ENCODE measurements at regions not wholly inside any gene's neighbourhood (a gene's known extent, or its start where the extent isn't known, plus 50 kb on each side); places are given as distances from the start of the nearest gene placed in this dataset.
"Not testable (repeated sequence)": the region's sequence is repeated elsewhere in the genome, so short reads cannot be mapped to it uniquely, and the experiment has no call there.

GRCh38 chrX:82528525-82528924 lies 979.6 kb upstream of the POU3F4 start:
- no peak for DNase-seq (ENCODE audit: low read depth)

DNA sequence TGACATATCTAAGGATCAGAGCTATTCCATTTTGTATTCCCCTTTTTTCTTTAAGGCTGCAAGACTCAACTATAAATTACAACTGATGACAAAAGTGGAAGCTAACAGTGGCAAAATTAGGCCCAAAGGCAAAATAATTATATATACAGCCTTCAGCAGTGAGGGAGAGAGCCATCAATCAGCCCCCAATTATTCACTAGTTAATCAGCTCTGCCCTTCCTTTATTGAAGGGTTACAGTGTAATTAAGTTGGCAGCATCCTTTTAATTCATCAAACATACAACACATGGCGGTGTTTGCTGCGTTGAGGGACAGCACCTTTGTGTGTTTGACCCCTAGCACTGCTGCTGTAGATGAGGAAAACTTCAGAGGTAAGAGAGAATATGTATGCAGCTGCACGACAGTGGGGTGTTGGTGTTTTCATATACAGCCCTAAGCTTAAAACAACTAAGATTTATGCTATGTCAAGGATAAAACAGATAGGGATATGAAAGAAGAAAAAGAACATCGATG lies 973.9 kb upstream of the POU3F4 start:
- DNase-seq (ENCODE audit: low read depth): no peak

- not testable (repeated sequence) for DNase-seq (ENCODE audit: low read depth)
Observed at GRCh38 chrX:82537205-82537604, 970.9 kb upstream of the POU3F4 start.

- DNase-seq (ENCODE audit: low read depth): no peak
Observed at GRCh38 chrX:82541822-82542221, 966.3 kb upstream of the POU3F4 start.

GRCh38 chrX:82552201-82552600 lies 955.9 kb upstream of the POU3F4 start:
- not testable (repeated sequence) for DNase-seq (ENCODE audit: low read depth)

GRCh38 chrX:82556588-82556987 lies 951.5 kb upstream of the POU3F4 start:
- no peak for DNase-seq (ENCODE audit: low read depth)

- no peak for DNase-seq (ENCODE audit: low read depth)
Observed at GRCh38 chrX:82585868-82586267, 922.2 kb upstream of the POU3F4 start.

DNA sequence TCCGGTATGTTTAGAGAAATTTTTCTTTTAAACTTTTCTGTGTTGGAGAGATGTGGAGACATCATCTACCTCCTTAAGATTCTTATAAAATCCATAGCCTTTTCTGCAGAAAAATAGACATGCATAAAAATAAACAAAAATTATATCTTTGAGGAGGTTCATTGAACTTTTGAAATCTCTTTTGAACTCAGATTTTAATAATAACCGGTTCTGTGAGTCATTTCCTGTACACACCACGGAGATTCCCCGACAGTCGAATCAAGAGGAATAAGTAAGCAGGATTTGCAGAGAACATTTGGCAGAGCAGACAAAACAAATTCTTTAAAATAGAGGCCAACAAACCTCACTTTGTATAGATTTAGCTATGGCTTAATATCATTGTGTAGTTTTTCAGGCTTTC lies 918.7 kb upstream of the POU3F4 start:
- DNase-seq (ENCODE audit: low read depth): no peak

DNA sequence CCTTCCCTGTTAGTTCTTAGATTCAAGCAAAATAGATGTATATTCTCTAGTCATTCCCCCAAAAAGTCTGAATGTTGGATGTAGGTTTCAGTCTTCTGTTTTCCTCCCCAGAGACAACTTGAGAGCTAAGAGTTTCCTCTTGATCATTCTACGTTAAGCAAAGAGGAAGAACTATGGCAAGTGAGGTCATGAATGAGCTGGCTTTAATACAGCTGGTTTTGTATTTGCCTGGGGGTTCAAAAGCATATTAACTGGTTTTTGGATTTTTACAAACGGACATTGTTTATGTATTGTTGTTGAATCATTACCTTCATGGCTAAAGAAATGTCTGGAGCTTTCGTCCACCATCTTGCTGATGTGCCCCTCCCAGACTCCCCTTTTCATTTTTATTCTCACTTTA lies 916.7 kb upstream of the POU3F4 start:
- DNase-seq (ENCODE audit: low read depth): no peak

- no peak for DNase-seq (ENCODE audit: low read depth)
Observed at GRCh38 chrX:82626978-82627377, 881.1 kb upstream of the POU3F4 start.

DNA sequence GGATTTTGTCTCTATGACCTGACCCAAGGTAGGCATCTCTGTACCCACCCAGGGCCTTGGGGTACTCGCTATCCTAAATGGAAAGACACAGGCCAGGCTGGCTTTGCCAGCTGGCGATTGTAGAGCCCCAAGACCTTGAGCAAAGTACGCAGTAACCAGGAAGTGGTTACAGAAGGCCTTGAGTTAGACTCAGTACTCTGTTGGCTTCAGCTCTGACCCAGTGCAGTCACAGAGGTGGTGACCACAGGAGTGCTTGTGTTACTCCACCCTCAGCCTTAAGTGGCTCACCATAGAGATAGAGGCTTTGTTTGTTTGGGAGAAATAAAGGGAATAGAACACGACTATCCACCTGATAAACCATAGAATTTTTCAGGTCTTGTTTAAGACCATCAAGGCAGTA lies 880.5 kb upstream of the POU3F4 start:
- DNase-seq (ENCODE audit: low read depth): no peak

GRCh38 chrX:82648062-82648461 lies 860.0 kb upstream of the POU3F4 start:
- no peak for DNase-seq (ENCODE audit: low read depth)

- no peak for DNase-seq (ENCODE audit: low read depth)
Observed at GRCh38 chrX:82649645-82650044, 858.4 kb upstream of the POU3F4 start.

- no peak for DNase-seq (ENCODE audit: low read depth)
Observed at GRCh38 chrX:82658492-82658891, 849.6 kb upstream of the POU3F4 start.

DNA sequence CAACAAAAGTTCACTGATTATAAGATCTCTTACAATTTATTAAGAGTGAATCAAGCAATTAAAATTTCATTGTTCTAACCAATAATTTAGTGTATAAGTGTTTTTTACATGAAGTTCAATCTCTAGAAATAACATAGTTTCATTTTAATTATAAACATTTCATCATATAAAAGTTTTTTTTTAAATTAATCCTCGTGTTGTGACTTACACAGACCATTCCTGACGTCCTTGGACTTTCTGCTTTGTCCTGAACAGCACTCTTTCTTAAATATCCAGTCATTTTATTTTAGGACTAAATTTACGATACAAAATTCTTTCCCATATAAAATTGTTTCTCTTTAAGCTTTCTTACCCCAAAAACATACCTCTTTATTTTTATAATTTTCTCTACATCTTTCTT lies 841.7 kb upstream of the POU3F4 start:
- no peak for DNase-seq (ENCODE audit: low read depth)

DNA sequence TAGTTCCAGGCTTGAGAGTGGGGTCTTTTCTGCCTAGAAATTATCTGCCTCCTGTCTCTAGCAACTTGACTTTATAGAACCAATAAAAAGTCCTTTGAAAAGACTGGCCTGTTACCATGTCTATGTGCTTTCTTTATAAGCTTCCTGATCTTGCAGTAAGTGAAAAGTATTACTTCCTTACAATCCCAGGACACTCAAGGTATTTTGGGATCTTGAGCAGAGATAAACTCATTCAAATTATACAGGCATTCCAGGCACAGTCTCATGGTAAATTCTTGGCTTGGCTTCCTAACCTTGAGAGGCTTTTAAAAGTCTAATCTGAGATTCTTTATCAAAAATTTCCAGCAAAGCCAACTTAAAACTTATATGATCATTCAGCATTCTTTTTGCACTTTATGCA lies 833.0 kb upstream of the POU3F4 start:
- DNase-seq (ENCODE audit: low read depth): no peak

DNA sequence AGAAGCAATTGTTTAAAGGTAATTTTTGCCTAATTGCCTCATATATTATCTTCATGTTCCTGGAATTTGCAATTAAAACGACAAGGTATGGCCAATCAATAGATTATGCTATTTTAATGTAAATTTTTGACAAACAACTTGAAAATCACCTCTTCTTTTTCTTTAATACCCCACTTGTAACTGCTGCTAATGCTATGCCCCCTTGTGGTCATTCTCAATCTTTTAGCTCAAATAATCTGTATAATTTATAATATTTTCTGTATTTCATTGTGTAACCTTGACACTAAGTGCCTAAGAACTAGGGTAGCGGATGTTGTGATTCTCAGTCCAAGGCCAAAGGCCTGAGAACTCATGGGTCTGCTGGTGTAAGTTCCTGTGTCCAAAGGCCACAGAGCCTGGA lies 831.7 kb upstream of the POU3F4 start:
- DNase-seq (ENCODE audit: low read depth): no peak

GRCh38 chrX:82677286-82677685 lies 830.8 kb upstream of the POU3F4 start:
- DNase-seq (ENCODE audit: low read depth): no peak

GRCh38 chrX:82692991-82693390 lies 815.1 kb upstream of the POU3F4 start:
- DNase-seq (ENCODE audit: low read depth): no peak

- no peak for DNase-seq (ENCODE audit: low read depth)
Observed at GRCh38 chrX:82695066-82695465, 813.0 kb upstream of the POU3F4 start.

DNA sequence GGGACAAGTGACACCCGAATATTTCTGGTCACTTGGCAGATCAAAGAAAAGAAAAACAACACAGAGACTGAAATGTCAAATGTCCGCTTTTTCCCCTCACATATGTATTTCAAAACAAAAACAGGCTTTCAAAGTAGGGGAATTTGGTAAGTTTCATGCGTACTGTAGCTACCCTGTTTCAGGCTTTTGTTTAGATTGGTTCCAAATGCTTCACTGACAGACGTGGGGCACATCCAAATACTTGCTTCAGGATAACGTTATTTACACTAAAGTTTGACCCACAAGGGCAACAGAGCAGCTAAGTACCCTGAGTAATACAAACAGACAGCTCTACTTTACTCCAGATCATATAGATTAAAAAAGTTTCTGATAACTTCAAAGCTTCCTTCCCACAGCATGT lies 804.5 kb upstream of the POU3F4 start:
- DNase-seq (ENCODE audit: low read depth): no peak

- DNase-seq (ENCODE audit: low read depth): no peak
Observed at GRCh38 chrX:82711457-82711856, 796.6 kb upstream of the POU3F4 start.

DNA sequence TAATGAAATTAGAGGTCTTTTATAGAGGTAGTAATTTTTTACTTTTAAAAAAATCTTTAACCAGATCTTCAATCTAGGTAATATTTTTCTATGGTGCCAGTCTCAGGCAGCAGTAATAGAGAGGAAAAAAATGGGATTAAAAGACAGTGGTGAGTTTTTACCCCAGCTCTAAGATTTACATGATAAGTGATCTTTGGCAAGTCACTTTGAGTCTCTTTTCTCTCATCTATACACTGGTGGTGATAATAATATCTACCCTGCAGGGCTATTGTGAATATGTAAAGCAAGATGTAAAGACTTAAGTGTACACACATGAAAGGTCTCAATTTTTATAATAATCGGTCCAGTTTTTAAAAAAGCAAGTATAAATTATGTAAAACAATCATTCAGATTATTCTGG lies 786.2 kb upstream of the POU3F4 start:
- no peak for DNase-seq (ENCODE audit: low read depth)

DNA sequence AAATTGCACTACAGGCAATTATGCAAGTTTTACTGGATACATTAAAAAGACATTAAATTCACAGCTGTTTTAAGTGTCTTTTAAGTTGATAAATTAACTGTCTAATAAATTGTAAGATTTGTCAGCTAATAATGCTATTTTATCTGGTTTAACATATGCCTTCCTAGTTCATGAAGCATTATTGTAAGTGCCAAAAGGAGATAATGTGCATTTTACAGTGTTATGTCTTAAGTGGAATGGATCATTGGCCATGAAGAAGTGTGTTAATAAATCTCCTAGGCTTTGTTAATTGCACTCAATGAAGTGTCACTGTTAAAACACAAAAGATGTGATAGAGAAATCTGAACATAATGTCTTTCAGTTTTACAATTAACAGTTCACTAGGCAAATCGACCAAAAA lies 784.3 kb upstream of the POU3F4 start:
- no peak for DNase-seq (ENCODE audit: low read depth)

- not testable (repeated sequence) for DNase-seq (ENCODE audit: low read depth)
Observed at GRCh38 chrX:82727436-82727835, 780.7 kb upstream of the POU3F4 start.

All from non-pigmented ciliary epithelial cell (primary cell).